SK-N-SH (cell line): ENCODE measurements at regions not wholly inside any gene's neighbourhood (a gene's known extent, or its start where the extent isn't known, plus 50 kb on each side); places are given as distances from the start of the nearest gene placed in this dataset.
"Not testable (repeated sequence)": the region's sequence is repeated elsewhere in the genome, so short reads cannot be mapped to it uniquely, and the experiment has no call there.

Experiments used
- CTCF ChIA-PET: fragments of 300-600, 350-600 bp; formaldehyde crosslinking; extraction: SDS; loops from one replicate; lab custom pipeline; 2021; lab: Yijun Ruan, JAX
- POLR2A ChIA-PET: fragments of 350-600 bp; sonication (Branson Sonifier 250); formaldehyde crosslinking; extraction: SDS; loops from one replicate; lab custom pipeline; 2020; ENCODE audit warnings: antibody characterized with exemption, inconsistent platforms; lab: Yijun Ruan, JAX
- DNase-seq: peaks from one replicate; pipeline ENCODE4 v3.0.0; 2012
- H2AFZ ChIP-seq: fragments of 200-600 bp; sonication (generic); 2 replicates; pipeline ENCODE4 v1.8.1; 2016; ENCODE audit warnings: antibody characterized with exemption, mild to moderate bottlenecking, low read depth
- H3F3A ChIP-seq: fragments of 200-600 bp; sonication (generic); replicated peaks from 2 replicates; pipeline ENCODE3; 2016; ENCODE audit warnings: antibody characterized with exemption, mild to moderate bottlenecking; ENCODE audit not compliant: insufficient read depth
- H3K27ac ChIP-seq, 2 experiments: fragments of 200-500 bp in 1 of 2; fragments of 200-600 bp in 1 of 2; sonication (Bioruptor generic) in 1 of 2; sonication (generic), shearing (Covaris generic) in 1 of 2; 2 replicates each; pipeline versions ENCODE4 v1.5.1 to v1.6.1; 2014 to 2016; ENCODE audit warnings: low read depth in 2 of 2, inconsistent platforms in 1 of 2, low read length in 1 of 2, mild to moderate bottlenecking in 1 of 2, mixed read lengths in 1 of 2
- H3K27me3 ChIP-seq: fragments of 200-600 bp; sonication (generic), shearing (Covaris generic); 2 replicates; pipeline ENCODE4 v1.6.1; 2016; ENCODE audit warnings: mixed run types; ENCODE audit not compliant: insufficient read depth
- H3K36me3 ChIP-seq, 2 experiments: fragments of 200-500 bp in 1 of 2; fragments of 200-600 bp in 1 of 2; sonication (Bioruptor generic) in 1 of 2; sonication (generic) in 1 of 2; replicated peaks in 1 of 2; 2 replicates each; pipeline versions ENCODE3 to v1.5.1; 2014 to 2016; ENCODE audit warnings: low read length in 1 of 2, mild to moderate bottlenecking in 1 of 2; ENCODE audit not compliant: insufficient read depth in 2 of 2, control insufficient read depth in 1 of 2
- H3K4me1 ChIP-seq, 2 experiments: fragments of 200-500 bp in 1 of 2; fragments of 200-600 bp in 1 of 2; sonication (Bioruptor generic) in 1 of 2; sonication (generic), shearing (Covaris generic) in 1 of 2; 2 replicates each; pipeline versions ENCODE4 v1.5.1 to v1.6.1; 2014 to 2016; ENCODE audit warnings: low read depth in 1 of 2, low read length in 1 of 2, mixed run types in 1 of 2; ENCODE audit not compliant: insufficient read depth in 2 of 2, control insufficient read depth in 1 of 2
- H3K4me2 ChIP-seq: fragments of 200-600 bp; sonication (generic), shearing (Covaris generic); 2 replicates; pipeline ENCODE4 v1.6.1; 2017; ENCODE audit warnings: mixed run types
- H3K4me3 ChIP-seq, 2 experiments: fragments of 200-500 bp in 1 of 2; fragments of 200-600 bp in 1 of 2; sonication (Bioruptor generic) in 1 of 2; sonication (generic), shearing (Covaris generic) in 1 of 2; 2 replicates each; pipeline versions ENCODE4 v1.5.1 to v1.8.1; 2014 to 2016; ENCODE audit warnings: low read depth in 2 of 2, inconsistent platforms in 1 of 2, low read length in 1 of 2, mild to moderate bottlenecking in 1 of 2, mixed read lengths in 1 of 2, moderate library complexity in 1 of 2
- H3K79me2 ChIP-seq: fragments of 200-600 bp; sonication (generic); 2 replicates; pipeline ENCODE4 v1.8.1; 2017; ENCODE audit warnings: mild to moderate bottlenecking; ENCODE audit not compliant: insufficient read depth
- H3K9ac ChIP-seq: fragments of 200-600 bp; sonication (generic); 2 replicates; pipeline ENCODE4 v1.6.1; 2017; ENCODE audit warnings: mixed run types
- H3K9me2 ChIP-seq: fragments of 200-600 bp; sonication (generic); 2 replicates; pipeline ENCODE4 v1.6.1; 2017; ENCODE audit warnings: mixed run types
- H3K9me3 ChIP-seq: fragments of 200-600 bp; sonication (generic); 2 replicates; pipeline ENCODE4 v1.6.1; 2017; ENCODE audit warnings: mixed run types, mild to moderate bottlenecking, moderate library complexity
- H4K20me1 ChIP-seq: fragments of 200-600 bp; sonication (generic); 2 replicates; pipeline ENCODE4 v1.6.1; 2017; ENCODE audit warnings: mild to moderate bottlenecking, mixed run types; ENCODE audit not compliant: insufficient read depth
- CTCF ChIP-seq: fragments of 200-600 bp; sonication (generic); IDR thresholded peaks from 2 replicates; pipeline ENCODE4 v1.6.1; 2017; ENCODE audit warnings: antibody characterized with exemption, mild to moderate bottlenecking, moderate library complexity
- FOSL2 ChIP-seq: IDR thresholded peaks from 2 replicates; pipeline ENCODE4 v1.4.0; 2012; ENCODE audit warnings: low read depth, mild to moderate bottlenecking, moderate library complexity, borderline replicate concordance
- FOXM1 ChIP-seq: IDR thresholded peaks from 2 replicates; pipeline ENCODE4 v1.4.0; 2012; ENCODE audit warnings: low read depth, mild to moderate bottlenecking
- IRF3 ChIP-seq: fragments of 150-350 bp; IDR thresholded peaks from 2 replicates; pipeline ENCODE4 v1.6.1; 2016; ENCODE audit warnings: mild to moderate bottlenecking, low read depth, low read length
- JUND ChIP-seq: IDR thresholded peaks from 2 replicates; pipeline ENCODE4 v1.4.0; 2012
- MAX ChIP-seq: IDR thresholded peaks from 2 replicates; pipeline ENCODE4 v1.4.0; 2012; ENCODE audit warnings: low read depth
- MEF2A ChIP-seq: IDR thresholded peaks from 2 replicates; pipeline ENCODE4 v1.4.0; 2012; ENCODE audit warnings: low read depth, borderline replicate concordance
- PBX3 ChIP-seq: IDR thresholded peaks from 2 replicates; pipeline ENCODE4; 2012
- RAD21 ChIP-seq: IDR thresholded peaks from 2 replicates; pipeline ENCODE4 v1.6.1; 2012; ENCODE audit warnings: mild to moderate bottlenecking, low read length
- RXRA ChIP-seq: IDR thresholded peaks from 2 replicates; pipeline ENCODE4 v1.4.0; 2012; ENCODE audit warnings: low read depth, mild to moderate bottlenecking, borderline replicate concordance
- SIN3A ChIP-seq: IDR thresholded peaks from 2 replicates; pipeline ENCODE4 v1.6.1; 2012; ENCODE audit warnings: low read depth, mild to moderate bottlenecking, low read length, moderate library complexity, borderline replicate concordance
- SMC3 ChIP-seq: IDR thresholded peaks from 2 replicates; pipeline ENCODE4 v1.6.1; 2012; ENCODE audit warnings: low read depth, low read length, improper control_type of control experiment
- TCF12 ChIP-seq: IDR thresholded peaks from 2 replicates; pipeline ENCODE4 v1.4.0; 2012
- USF2 ChIP-seq: fragments of 150-350 bp; IDR thresholded peaks from 2 replicates; pipeline ENCODE4 v1.6.1; 2017; ENCODE audit warnings: antibody characterized with exemption, low read length, low read depth, borderline replicate concordance
- WGBS: methylation state at CpG from one replicate; pipeline ENCODE4 v1.1.6; 2017; ENCODE audit warnings: low lambda C conversion rate; 5-methylcytosine and 5-hydroxymethylcytosine counted together

- no peaks in the 10 kb centered on the region for H3K79me2 ChIP-seq
- no peaks in the 10 kb centered on the region; the same call in 1 of the 2 replicates for H3K27me3 ChIP-seq
- no peaks in the 10 kb centered on the region for H3F3A ChIP-seq
- no peak for DNase-seq
- H3K4me2 ChIP-seq, result no peak overlapping the region
- no peak overlapping the region for H3K27ac ChIP-seq
- H3K4me3 ChIP-seq, result no peak overlapping the region
- TF ChIP-seq FOXM1 (no peak), MAX (no peak)
- no peaks in the 10 kb centered on the region for H4K20me1 ChIP-seq
- no peak overlapping the region for H2AFZ ChIP-seq
- no peaks in the 10 kb centered on the region for H3K9me2 ChIP-seq
- H3K36me3 ChIP-seq, result no peaks in the 10 kb centered on the region
- H3K4me1 ChIP-seq, result no peaks in the 10 kb centered on the region
- 46% methylated on average over 3 of the region's 3 CpGs for WGBS
- no peaks in the 10 kb centered on the region for H3K9me3 ChIP-seq
- CTCF ChIA-PET, result interaction anchor here (3.3 kb wide), 1 partner anchor 162 kb away, joined by 15 read pairs; no protein-coding TSS in a partner anchor
- H3K9ac ChIP-seq, result no peak overlapping the region
- POLR2A ChIA-PET, result no interaction called here
Observed at GRCh38 chr2:113361051-113361450, 76.4 kb upstream of the ZNG1B start.

GRCh38 chr2:113357071-113357470, 78.3 kb upstream of the PAX8 start:
- no peak overlapping the region for H3K4me3 ChIP-seq
- DNase-seq, result no peak
- no peak overlapping the region for H3K4me2 ChIP-seq
- H3K27ac ChIP-seq, result no peak overlapping the region
- no peaks in the 10 kb centered on the region for H4K20me1 ChIP-seq
- no peaks in the 10 kb centered on the region for H3K4me1 ChIP-seq
- H3K79me2 ChIP-seq, result no peaks in the 10 kb centered on the region
- no peak overlapping the region for H2AFZ ChIP-seq
- whole genome bisulfite sequencing, result 25% methylated on average over 3 of the region's 3 CpGs
- CTCF ChIA-PET, result interaction anchor here (0.6 to 2.4 kb wide), 4 partner anchors 12 to 153 kb away, joined by 3 to 7 read pairs (median 4); no protein-coding TSS in a partner anchor
- H3K36me3 ChIP-seq, result no peaks in the 10 kb centered on the region
- no peak for TF ChIP-seq RXRA
- TF ChIP-seq JUND, result no peak
- TF ChIP-seq FOSL2, result no peak
- TF ChIP-seq RAD21, result no peak
- TF ChIP-seq TCF12, result no peak
- TF ChIP-seq PBX3, result no peak
- TF ChIP-seq SMC3, result no peak
- TF ChIP-seq IRF3, result no peak
- no peak for TF ChIP-seq CTCF
- no peak for TF ChIP-seq MEF2A
- no peak for TF ChIP-seq USF2
- TF ChIP-seq SIN3A, result no peak
- TF ChIP-seq, all 33 proteins: peak for 0
- POLR2A ChIA-PET, result no interaction called here
- Histone ChIP-seq H3K27me3 (peaks cover 11% of the 10 kb centered on the region; the same call in 1 of the 2 replicates), H3K9me2 (no peaks in the 10 kb centered on the region), H3K9me3 (no peaks in the 10 kb centered on the region), H3K9ac (no peak overlapping the region), H3F3A (no peaks in the 10 kb centered on the region)

GRCh38 chr2:113356284-113356683, 77.6 kb upstream of the PAX8 start:
- H3K36me3 ChIP-seq, H3K27ac ChIP-seq, H3K4me2 ChIP-seq, H3K4me1 ChIP-seq, H3K4me3 ChIP-seq, POLR2A ChIA-PET, DNase-seq, H3K9ac ChIP-seq, H3K79me2 ChIP-seq, H3K9me2 ChIP-seq, H3F3A ChIP-seq, H3K9me3 ChIP-seq, H4K20me1 ChIP-seq, H2AFZ ChIP-seq: not testable (repeated sequence)
- peaks cover 11% of the 10 kb centered on the region; the same call in 1 of the 2 replicates for H3K27me3 ChIP-seq
- WGBS, result 45% methylated on average over 5 of the region's 5 CpGs
- CTCF ChIA-PET, result interaction anchor here (1.1 to 2.4 kb wide), 3 partner anchors 15 to 107 kb away, joined by 3 to 7 read pairs (median 5); no protein-coding TSS in a partner anchor
